ENCODE measurements at regions not wholly inside any gene's neighbourhood (a gene's known extent, or its start where the extent isn't known, plus 50 kb on each side); places are given as distances from the start of the nearest gene placed in this dataset.

DNA sequence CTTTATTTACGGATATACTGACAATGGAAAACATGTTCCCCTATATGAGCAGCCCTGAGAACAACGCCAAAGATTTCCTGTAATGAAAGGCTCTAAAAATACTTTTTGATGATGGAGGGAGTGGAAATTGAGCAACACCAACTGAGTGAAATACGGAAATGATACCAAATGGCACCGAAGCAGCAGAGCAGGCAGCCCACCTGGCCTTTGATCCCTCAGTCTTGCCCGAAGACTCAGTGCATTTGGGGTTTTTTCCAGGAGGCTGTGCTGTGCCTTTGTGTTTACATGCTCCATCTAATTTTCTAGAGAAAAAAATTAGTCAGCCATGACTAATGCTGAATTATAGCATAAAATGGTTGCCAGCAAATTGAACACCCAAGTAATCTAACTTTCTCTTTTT lies 169.9 kb upstream of the RBPJ start:
- DNase-seq (ENCODE audit: insufficient read length, low spot score, missing footprints) = no peak
- TF ChIP-seq, protein P1, sequence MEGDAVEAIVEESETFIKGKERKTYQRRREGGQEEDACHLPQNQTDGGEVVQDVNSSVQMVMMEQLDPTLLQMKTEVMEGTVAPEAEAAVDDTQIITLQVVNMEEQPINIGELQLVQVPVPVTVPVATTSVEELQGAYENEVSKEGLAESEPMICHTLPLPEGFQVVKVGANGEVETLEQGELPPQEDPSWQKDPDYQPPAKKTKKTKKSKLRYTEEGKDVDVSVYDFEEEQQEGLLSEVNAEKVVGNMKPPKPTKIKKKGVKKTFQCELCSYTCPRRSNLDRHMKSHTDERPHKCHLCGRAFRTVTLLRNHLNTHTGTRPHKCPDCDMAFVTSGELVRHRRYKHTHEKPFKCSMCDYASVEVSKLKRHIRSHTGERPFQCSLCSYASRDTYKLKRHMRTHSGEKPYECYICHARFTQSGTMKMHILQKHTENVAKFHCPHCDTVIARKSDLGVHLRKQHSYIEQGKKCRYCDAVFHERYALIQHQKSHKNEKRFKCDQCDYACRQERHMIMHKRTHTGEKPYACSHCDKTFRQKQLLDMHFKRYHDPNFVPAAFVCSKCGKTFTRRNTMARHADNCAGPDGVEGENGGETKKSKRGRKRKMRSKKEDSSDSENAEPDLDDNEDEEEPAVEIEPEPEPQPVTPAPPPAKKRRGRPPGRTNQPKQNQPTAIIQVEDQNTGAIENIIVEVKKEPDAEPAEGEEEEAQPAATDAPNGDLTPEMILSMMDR (IDR thresholded peaks at IDR 0.05; ENCODE audit: extremely low read depth, low read depth, low read length) = peak; percentile 21
- H3K4me1 ChIP-seq (ENCODE audit: insufficient read depth, low read length) = peaks cover 16% of the 10 kb centered on the region
- H3K79me2 ChIP-seq (ENCODE audit: insufficient read depth, low read length) = no peaks in the 10 kb centered on the region
- H3K27ac ChIP-seq (ENCODE audit: low read depth, low read length) = peak overlapping the region; percentile 36
- H4K20me1 ChIP-seq (ENCODE audit: insufficient read depth, low read length) = no peaks in the 10 kb centered on the region
- no peaks in the 10 kb centered on the region for H3K27me3 ChIP-seq (ENCODE audit: insufficient read depth, low read length)
- no peak overlapping the region for H3K4me3 ChIP-seq (ENCODE audit: insufficient read depth, low read length)
- no peaks in the 10 kb centered on the region for H3K36me3 ChIP-seq (ENCODE audit: insufficient read depth, low read length)
- H2AFZ ChIP-seq (ENCODE audit: low read length) = peak overlapping the region; percentile 80
- no peaks in the 10 kb centered on the region for H3K9me3 ChIP-seq (ENCODE audit: low read depth, low read length)
- peak overlapping the region; percentile 54 for H3K4me2 ChIP-seq (ENCODE audit: insufficient read depth, low read length)

DNA sequence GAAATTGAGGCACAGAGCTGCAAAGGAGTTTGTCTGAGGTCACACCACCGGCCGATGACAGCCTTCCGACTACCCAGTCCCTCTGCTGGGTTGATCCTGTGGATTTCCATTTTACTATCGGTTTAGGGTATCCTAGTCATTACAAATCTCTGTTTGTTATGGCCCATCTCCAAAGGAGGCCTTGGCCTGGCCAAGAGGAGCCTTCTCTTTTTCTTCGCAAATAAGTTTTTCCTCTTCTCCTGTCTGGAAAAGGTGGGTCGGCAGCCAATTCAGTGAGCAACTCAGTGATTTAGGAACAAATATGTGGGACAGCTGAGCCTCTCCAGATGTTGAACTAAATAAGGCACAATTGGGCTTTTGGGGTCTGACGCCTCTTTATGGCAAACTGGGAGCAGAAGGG lies 169.2 kb upstream of the RBPJ start:
- Histone ChIP-seq H3K27me3 (ENCODE audit: insufficient read depth, low read length) (no peaks in the 10 kb centered on the region), H3K9me3 (ENCODE audit: low read depth, low read length) (no peaks in the 10 kb centered on the region), H3K4me3 (ENCODE audit: insufficient read depth, low read length) (no peak overlapping the region), H2AFZ (ENCODE audit: low read length) (peak overlapping the region; percentile 53), H3K27ac (ENCODE audit: low read depth, low read length) (peak overlapping the region; percentile 36), H3K4me2 (ENCODE audit: insufficient read depth, low read length) (peak overlapping the region; percentile 54), H3K4me1 (ENCODE audit: insufficient read depth, low read length) (peaks cover 16% of the 10 kb centered on the region), H4K20me1 (ENCODE audit: insufficient read depth, low read length) (no peaks in the 10 kb centered on the region), H3K79me2 (ENCODE audit: insufficient read depth, low read length) (no peaks in the 10 kb centered on the region), H3K36me3 (ENCODE audit: insufficient read depth, low read length) (no peaks in the 10 kb centered on the region)
- DNase-seq (ENCODE audit: insufficient read length, low spot score, missing footprints) = no peak
- TF ChIP-seq, protein P1 (IDR thresholded peaks at IDR 0.05; ENCODE audit: extremely low read depth, low read depth, low read length) = no peak

DNA sequence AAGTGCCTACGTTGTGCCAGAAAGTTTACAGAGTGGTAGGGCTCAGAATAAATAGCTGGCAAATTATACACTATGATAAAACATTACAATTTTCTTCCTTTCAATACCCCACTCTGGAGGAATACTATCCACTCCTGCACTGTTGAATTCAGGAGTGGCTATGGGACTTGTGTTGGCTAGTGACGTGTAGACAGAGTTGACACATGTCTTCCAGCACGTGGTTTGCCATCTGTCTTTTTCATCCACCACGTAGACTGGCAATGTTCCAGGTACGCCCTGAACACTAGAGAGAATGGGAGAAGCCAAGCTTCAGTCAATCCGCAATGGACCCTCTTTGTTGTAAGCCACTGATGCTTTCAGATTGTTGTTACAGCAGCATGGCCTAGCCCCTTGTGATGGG lies 168.8 kb upstream of the RBPJ start:
- H3K4me1 ChIP-seq (ENCODE audit: insufficient read depth, low read length) = peaks cover 16% of the 10 kb centered on the region
- TF ChIP-seq, protein P1 (IDR thresholded peaks at IDR 0.05; ENCODE audit: extremely low read depth, low read depth, low read length) = no peak

DNA sequence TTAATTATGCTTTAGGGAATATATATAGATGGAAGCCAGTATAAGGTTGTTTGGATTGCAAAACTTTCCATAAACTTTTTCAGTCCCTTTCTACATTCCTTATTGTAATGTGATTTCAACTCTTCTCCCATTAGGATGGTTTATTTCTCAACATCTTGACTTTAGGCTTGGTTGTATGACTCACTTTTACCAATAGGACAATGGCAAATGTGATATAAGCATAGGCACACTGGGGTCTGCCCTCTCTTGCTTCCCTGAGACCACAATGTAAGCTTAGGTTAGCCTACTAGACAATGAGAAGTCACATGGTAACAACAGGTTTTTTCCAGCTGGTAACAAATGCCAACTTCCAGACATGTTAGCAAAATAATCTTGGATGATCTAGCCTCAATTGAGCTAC lies 163.3 kb upstream of the RBPJ start:
- TF ChIP-seq, protein P1 (IDR thresholded peaks at IDR 0.05; ENCODE audit: extremely low read depth, low read depth, low read length) = no peak
- Histone ChIP-seq H3K27me3 (ENCODE audit: insufficient read depth, low read length) (no peaks in the 10 kb centered on the region), H3K36me3 (ENCODE audit: insufficient read depth, low read length) (no peaks in the 10 kb centered on the region), H3K4me2 (ENCODE audit: insufficient read depth, low read length) (no peak overlapping the region), H4K20me1 (ENCODE audit: insufficient read depth, low read length) (no peaks in the 10 kb centered on the region), H3K4me3 (ENCODE audit: insufficient read depth, low read length) (no peak overlapping the region), H2AFZ (ENCODE audit: low read length) (no peak overlapping the region), H3K4me1 (ENCODE audit: insufficient read depth, low read length) (no peaks in the 10 kb centered on the region), H3K9me3 (ENCODE audit: low read depth, low read length) (no peaks in the 10 kb centered on the region), H3K27ac (ENCODE audit: low read depth, low read length) (no peak overlapping the region), H3K79me2 (ENCODE audit: insufficient read depth, low read length) (no peaks in the 10 kb centered on the region)
- no peak for DNase-seq (ENCODE audit: insufficient read length, low spot score, missing footprints)

More for the DNA sequence above, 168.8 kb upstream of the RBPJ start:
- no peak overlapping the region for H3K4me3 ChIP-seq (ENCODE audit: insufficient read depth, low read length)
- no peaks in the 10 kb centered on the region for H3K79me2 ChIP-seq (ENCODE audit: insufficient read depth, low read length)
- H2AFZ ChIP-seq (ENCODE audit: low read length) = no peak overlapping the region
- no peaks in the 10 kb centered on the region for H3K9me3 ChIP-seq (ENCODE audit: low read depth, low read length)
- H3K4me2 ChIP-seq (ENCODE audit: insufficient read depth, low read length) = peak overlapping the region; percentile 54
- no peaks in the 10 kb centered on the region for H3K27me3 ChIP-seq (ENCODE audit: insufficient read depth, low read length)
- no peaks in the 10 kb centered on the region for H4K20me1 ChIP-seq (ENCODE audit: insufficient read depth, low read length)
- no peaks in the 10 kb centered on the region for H3K36me3 ChIP-seq (ENCODE audit: insufficient read depth, low read length)
- H3K27ac ChIP-seq (ENCODE audit: low read depth, low read length) = no peak overlapping the region
- DNase-seq (ENCODE audit: insufficient read length, low spot score, missing footprints) = no peak
